HCT116 (cell line): ENCODE measurements at regions not wholly inside any gene's neighbourhood (a gene's known extent, or its start where the extent isn't known, plus 50 kb on each side); places are given as distances from the start of the nearest gene placed in this dataset.

Experiments
- ATAC-seq: fragments of 200-7000 bp; cut with Tn5 transposase; 2 replicates; pipeline ENCODE4 v1.9.1; 2020; ENCODE audit warnings: mild to moderate bottlenecking, moderate library complexity
- BruUV-seq: library from RNA; stranded (reverse); fragments of 400-500 nt; replicated peaks from 2 replicates; lab custom pipeline; 2021; lab: Mats Ljungman, UMichigan
- CTCF ChIA-PET: fragments of 300-600 bp; sonication (Branson Sonifier 250); formaldehyde crosslinking; loops from one replicate; lab custom pipeline; 2021; ENCODE audit warnings: antibody characterized with exemption; lab: Charles Lee
- POLR2A ChIA-PET: fragments of 300-600, 350-600 bp; sonication (Branson Sonifier 250); formaldehyde crosslinking; loops from one replicate; lab custom pipeline; 2021; ENCODE audit warnings: antibody characterized with exemption; lab: Charles Lee
- RAD21 ChIA-PET, 2 experiments: fragments of 300-600 bp; sonication (Branson Sonifier 250); formaldehyde crosslinking; loops; one replicate each; lab custom pipeline; 2023; ENCODE audit warnings: low total read pairs in 2 of 2; ENCODE audit not compliant: uncharacterized antibody in 2 of 2, unreplicated experiment in 2 of 2, low non-redundant PET in 1 of 2; lab: Charles Lee
- DNase-seq: peaks from one replicate; pipeline ENCODE4 v3.0.0-alpha.2; 2010; ENCODE audit warnings: low read depth, low spot score
- H2AFZ ChIP-seq: fragments of 200-600 bp; shearing (Covaris generic), sonication (generic); 2 replicates; pipeline ENCODE4 v1.6.1; 2017; ENCODE audit warnings: low read depth, mixed run types, mixed read lengths, antibody characterized with exemption, low read length; ENCODE audit not compliant: poor library complexity, severe bottlenecking
- H3K27ac ChIP-seq: 2 replicates; pipeline ENCODE4 v1.5.1; 2012; ENCODE audit warnings: low read depth, low read length
- H3K27me3 ChIP-seq: fragments of 200-600 bp; sonication (generic); 2 replicates; pipeline ENCODE4 v1.6.1; 2016; ENCODE audit warnings: mixed run types, low read length, mixed read lengths; ENCODE audit not compliant: insufficient read depth
- H3K36me3 ChIP-seq, 2 experiments: fragments of 200-500 bp in 1 of 2; fragments of 200-600 bp in 1 of 2; sonication (Bioruptor generic) in 1 of 2; sonication (generic) in 1 of 2; 2 replicates each; pipeline versions ENCODE4 v1.5.1 to v1.6.1; 2014 to 2016; ENCODE audit warnings: low read length in 2 of 2, inconsistent platforms in 1 of 2, mixed read lengths in 1 of 2, mixed run types in 1 of 2; ENCODE audit not compliant: insufficient read depth in 2 of 2, control insufficient read depth in 1 of 2
- H3K4me1 ChIP-seq, 2 experiments: fragments of 200-600 bp in 1 of 2; sonication (generic) in 1 of 2; 2 replicates each; pipeline versions ENCODE4 v1.5.1 to v1.6.1; 2012 to 2017; ENCODE audit warnings: low read length in 2 of 2, inconsistent platforms in 1 of 2, mild to moderate bottlenecking in 1 of 2, mixed read lengths in 1 of 2, mixed run types in 1 of 2, moderate library complexity in 1 of 2; ENCODE audit not compliant: insufficient read depth in 2 of 2, control insufficient read depth in 1 of 2
- H3K4me2 ChIP-seq: fragments of 200-600 bp; sonication (generic); 2 replicates; pipeline ENCODE4 v1.6.1; 2017; ENCODE audit warnings: mixed run types, low read length, mixed read lengths
- H3K4me3 ChIP-seq, 2 experiments: fragments of 200-600 bp in 1 of 2; sonication (generic) in 1 of 2; replicated peaks in 1 of 2; 2 replicates each; pipeline ENCODE4 v1.5.1; 2011 to 2016; ENCODE audit warnings: low read length in 2 of 2, control low read depth in 1 of 2, low read depth in 1 of 2, mild to moderate bottlenecking in 1 of 2, mixed read lengths in 1 of 2, mixed run types in 1 of 2
- H3K79me2 ChIP-seq: fragments of 200-600 bp; sonication (generic); 2 replicates; pipeline ENCODE4 v1.6.1; 2017; ENCODE audit warnings: mild to moderate bottlenecking, mixed run types, low read length, moderate library complexity, mixed read lengths; ENCODE audit not compliant: insufficient read depth
- H3K9ac ChIP-seq: fragments of 200-600 bp; sonication (generic); 2 replicates; pipeline ENCODE4 v1.6.1; 2016; ENCODE audit warnings: low read length, mixed read lengths
- H3K9me2 ChIP-seq: fragments of 200-600 bp; sonication (generic), shearing (Covaris generic); 2 replicates; pipeline ENCODE4 v1.6.1; 2017; ENCODE audit warnings: mixed run types, mild to moderate bottlenecking, moderate library complexity; ENCODE audit not compliant: insufficient read depth
- H3K9me3 ChIP-seq, 2 experiments: fragments of 200-500 bp in 1 of 2; fragments of 200-600 bp in 1 of 2; sonication (Bioruptor generic) in 1 of 2; sonication (generic) in 1 of 2; 2 replicates each; pipeline ENCODE4 v1.6.1; 2014 to 2017; ENCODE audit warnings: low read length in 2 of 2, mixed read lengths in 2 of 2, inconsistent platforms in 1 of 2, low read depth in 1 of 2, mild to moderate bottlenecking in 1 of 2, mixed run types in 1 of 2, moderate library complexity in 1 of 2; ENCODE audit not compliant: control insufficient read depth in 1 of 2, insufficient read depth in 1 of 2
- H4K20me1 ChIP-seq: fragments of 200-600 bp; sonication (generic), shearing (Covaris generic); 2 replicates; pipeline ENCODE4 v1.6.1; 2017; ENCODE audit warnings: mixed run types, mild to moderate bottlenecking, moderate library complexity; ENCODE audit not compliant: insufficient read depth
- CBX3 ChIP-seq: IDR thresholded peaks from 2 replicates; pipeline ENCODE4 v1.6.1; 2012; ENCODE audit warnings: low read depth
- CEBPB ChIP-seq: IDR thresholded peaks from 2 replicates; pipeline ENCODE4 v1.6.1; 2012; ENCODE audit warnings: low read depth
- EGR1 ChIP-seq: IDR thresholded peaks from 2 replicates; pipeline ENCODE4 v1.6.1; 2012; ENCODE audit warnings: low read depth
- EZH2 ChIP-seq: fragments of 200-600 bp; sonication (generic); IDR thresholded peaks from 2 replicates; pipeline ENCODE4 v1.6.1; 2017; ENCODE audit warnings: antibody characterized with exemption, mixed run types
- EZH2phosphoT487 ChIP-seq: fragments of 200-600 bp; IDR thresholded peaks from 2 replicates; pipeline ENCODE4 v1.6.1; 2018; ENCODE audit warnings: antibody characterized with exemption, borderline replicate concordance
- FOSL1 ChIP-seq: IDR thresholded peaks from 2 replicates; pipeline ENCODE4 v1.6.1; 2012; ENCODE audit warnings: low read depth
- JUND ChIP-seq: IDR thresholded peaks from 2 replicates; pipeline ENCODE4 v1.6.1; 2012
- POLR2A ChIP-seq: IDR thresholded peaks from 2 replicates; pipeline ENCODE4 v1.7.0; 2011; ENCODE audit warnings: borderline replicate concordance; ENCODE audit not compliant: insufficient read depth, insufficient read length; ENCODE audit errors: extremely low read depth
- POLR2AphosphoS5 ChIP-seq: IDR thresholded peaks from 2 replicates; pipeline ENCODE4 v1.6.1; 2011; ENCODE audit warnings: mild to moderate bottlenecking, low read depth, low read length, moderate library complexity
- RAD21 ChIP-seq: IDR thresholded peaks from 2 replicates; pipeline ENCODE4 v1.6.1; 2012; ENCODE audit warnings: low read depth, mild to moderate bottlenecking
- SP1 ChIP-seq: IDR thresholded peaks from 2 replicates; pipeline ENCODE4 v1.6.1; 2012; ENCODE audit warnings: low read depth
- SRF ChIP-seq: IDR thresholded peaks from 2 replicates; pipeline ENCODE4 v1.6.1; 2012; ENCODE audit warnings: low read depth
- YY1 ChIP-seq: IDR thresholded peaks from 2 replicates; pipeline ENCODE4 v1.6.1; 2011; ENCODE audit warnings: low read length, low read depth, moderate library complexity, mild to moderate bottlenecking; ENCODE audit not compliant: insufficient replicate concordance; ENCODE audit errors: extremely low read depth
- ZNF274 ChIP-seq: fragments of 200-500 bp; sonication (Bioruptor generic); IDR thresholded peaks from 2 replicates; pipeline ENCODE4 v1.6.1; 2014; ENCODE audit warnings: mild to moderate bottlenecking, low read depth, low read length, inconsistent platforms
- intact Hi-C: fragments of 100-400 bp; cut with micrococcal nuclease; formaldehyde crosslinking; loops from 2 replicates; pipeline ENCODE4 v1.10.0; 2022
- TF ChIP-seq, protein P1 (sequence below): IDR thresholded peaks from 2 replicates; pipeline ENCODE4 v1.6.1; 2011; ENCODE audit warnings: mild to moderate bottlenecking, low read length, moderate library complexity; ENCODE audit not compliant: insufficient replicate concordance; ENCODE audit errors: extremely low read depth
- TF ChIP-seq, protein P2 (sequence below), 3 experiments: fragments of 200-600 bp in 1 of 3; sonication (generic) in 1 of 3; IDR thresholded peaks in 2 of 3; conservative IDR thresholded peaks in 1 of 3; 2 replicates each; pipeline ENCODE4 v1.5.1; 2012 to 2017; ENCODE audit warnings: low read depth in 2 of 3, low read length in 2 of 3, antibody characterized with exemption in 1 of 3, borderline replicate concordance in 1 of 3, control low read depth in 1 of 3, mild to moderate bottlenecking in 1 of 3, mixed read lengths in 1 of 3, mixed run types in 1 of 3, moderate library complexity in 1 of 3; ENCODE audit not compliant: insufficient read depth in 1 of 3

- ChIA-PET CTCF (no interaction called here), POLR2A (no interaction called here), RAD21 (no interaction called here)
- no peaks in the 10 kb centered on the region for H4K20me1 ChIP-seq
- H3K27ac ChIP-seq, result no peak overlapping the region
- no peaks in the 10 kb centered on the region for H3K4me1 ChIP-seq
- no peak overlapping the region for H3K4me2 ChIP-seq
- H3K4me3 ChIP-seq, result no peak overlapping the region
- no peak overlapping the region for H2AFZ ChIP-seq
- no peak for ATAC-seq
- no peaks in the 10 kb centered on the region for H3K9me2 ChIP-seq
- H3K79me2 ChIP-seq, result no peaks in the 10 kb centered on the region
- intact Hi-C loops, result no loop called here
- TF ChIP-seq EGR1, result no peak
- no peak for TF ChIP-seq CEBPB
- TF ChIP-seq, protein P1, sequence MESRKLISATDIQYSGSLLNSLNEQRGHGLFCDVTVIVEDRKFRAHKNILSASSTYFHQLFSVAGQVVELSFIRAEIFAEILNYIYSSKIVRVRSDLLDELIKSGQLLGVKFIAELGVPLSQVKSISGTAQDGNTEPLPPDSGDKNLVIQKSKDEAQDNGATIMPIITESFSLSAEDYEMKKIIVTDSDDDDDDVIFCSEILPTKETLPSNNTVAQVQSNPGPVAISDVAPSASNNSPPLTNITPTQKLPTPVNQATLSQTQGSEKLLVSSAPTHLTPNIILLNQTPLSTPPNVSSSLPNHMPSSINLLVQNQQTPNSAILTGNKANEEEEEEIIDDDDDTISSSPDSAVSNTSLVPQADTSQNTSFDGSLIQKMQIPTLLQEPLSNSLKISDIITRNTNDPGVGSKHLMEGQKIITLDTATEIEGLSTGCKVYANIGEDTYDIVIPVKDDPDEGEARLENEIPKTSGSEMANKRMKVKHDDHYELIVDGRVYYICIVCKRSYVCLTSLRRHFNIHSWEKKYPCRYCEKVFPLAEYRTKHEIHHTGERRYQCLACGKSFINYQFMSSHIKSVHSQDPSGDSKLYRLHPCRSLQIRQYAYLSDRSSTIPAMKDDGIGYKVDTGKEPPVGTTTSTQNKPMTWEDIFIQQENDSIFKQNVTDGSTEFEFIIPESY, result no peak
- no peak for TF ChIP-seq EZH2
- TF ChIP-seq POLR2A, result no peak
- no peak for TF ChIP-seq ZNF274
- no peak for TF ChIP-seq FOSL1
- no peak for TF ChIP-seq CBX3
- TF ChIP-seq JUND, result no peak
- TF ChIP-seq POLR2AphosphoS5, result no peak
- TF ChIP-seq EZH2phosphoT487, result no peak
- TF ChIP-seq YY1, result no peak
- no peak for TF ChIP-seq SRF
- no peak for TF ChIP-seq SP1
- TF ChIP-seq RAD21, result no peak
- TF ChIP-seq, protein P2, sequence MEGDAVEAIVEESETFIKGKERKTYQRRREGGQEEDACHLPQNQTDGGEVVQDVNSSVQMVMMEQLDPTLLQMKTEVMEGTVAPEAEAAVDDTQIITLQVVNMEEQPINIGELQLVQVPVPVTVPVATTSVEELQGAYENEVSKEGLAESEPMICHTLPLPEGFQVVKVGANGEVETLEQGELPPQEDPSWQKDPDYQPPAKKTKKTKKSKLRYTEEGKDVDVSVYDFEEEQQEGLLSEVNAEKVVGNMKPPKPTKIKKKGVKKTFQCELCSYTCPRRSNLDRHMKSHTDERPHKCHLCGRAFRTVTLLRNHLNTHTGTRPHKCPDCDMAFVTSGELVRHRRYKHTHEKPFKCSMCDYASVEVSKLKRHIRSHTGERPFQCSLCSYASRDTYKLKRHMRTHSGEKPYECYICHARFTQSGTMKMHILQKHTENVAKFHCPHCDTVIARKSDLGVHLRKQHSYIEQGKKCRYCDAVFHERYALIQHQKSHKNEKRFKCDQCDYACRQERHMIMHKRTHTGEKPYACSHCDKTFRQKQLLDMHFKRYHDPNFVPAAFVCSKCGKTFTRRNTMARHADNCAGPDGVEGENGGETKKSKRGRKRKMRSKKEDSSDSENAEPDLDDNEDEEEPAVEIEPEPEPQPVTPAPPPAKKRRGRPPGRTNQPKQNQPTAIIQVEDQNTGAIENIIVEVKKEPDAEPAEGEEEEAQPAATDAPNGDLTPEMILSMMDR (IDR thresholded peaks at IDR 0.05 in 2 of 3, conservative IDR thresholded peaks at IDR 0.05 in 1 of 3; ENCODE audit: borderline replicate concordance in 1 of 3, insufficient read depth in 1 of 3, low read depth in 2 of 3, low read length in 2 of 3), result no peak
- BruUV-seq, result no TSS peak
- H3K9me3 ChIP-seq, result peaks cover 0 to 3% of the 10 kb centered on the region in 2 experiments; a peak in 2 of 4 replicates
- no peaks in the 10 kb centered on the region for H3K36me3 ChIP-seq
- no peaks in the 10 kb centered on the region for H3K27me3 ChIP-seq
- H3K9ac ChIP-seq, result no peak overlapping the region
- DNase-seq, result no peak
Measured at GRCh38 chr11:81993755-81994154, 739.9 kb downstream of the FAM181B start.
